Adrenal gland (tissue), 5 donors: ENCODE measurements at regions not wholly inside any gene's neighbourhood (a gene's known extent, or its start where the extent isn't known, plus 50 kb on each side); places are given as distances from the start of the nearest gene placed in this dataset.

Source experiments
- CTCF ChIP-seq, 6 experiments: fragments of 450-650 bp in 4 of 6; fragments of 200-600 bp in 2 of 6; sonication (generic) in 1 of 6; IDR thresholded peaks; 1 replicate in 5 of 6; 2 replicates in 1 of 6; pipeline versions ENCODE4 v1.5.1 to v1.8.0; 2016 to 2021; ENCODE audit warnings: antibody characterized with exemption in 6 of 6, mild to moderate bottlenecking in 2 of 6, moderate library complexity in 1 of 6
- POLR2A ChIP-seq, 2 donors: fragments of 450-650 bp; IDR thresholded peaks; one replicate each; pipeline ENCODE4 v1.6.1; 2017; ENCODE audit warnings: antibody characterized with exemption in 2 of 2, mild to moderate bottlenecking in 2 of 2, moderate library complexity in 1 of 2
- donor health status: DM: no; HTN: no; CAD: no.

GRCh38 chr1:222976453-222976852 lies 161.6 kb downstream of the DISP1 start:
- TF ChIP-seq CTCF (IDR thresholded peaks at IDR 0.05), result no peak
- no peak for TF ChIP-seq POLR2A (IDR thresholded peaks at IDR 0.05)
